Gastrocnemius medialis (tissue), 4 donors: ENCODE measurements at regions not wholly inside any gene's neighbourhood (a gene's known extent, or its start where the extent isn't known, plus 50 kb on each side); places are given as distances from the start of the nearest gene placed in this dataset.

Experiments
- ATAC-seq, 2 donors: fragments of 150-250 bp; one replicate each; pipeline ENCODE4 v1.9.1; 2016
- DNase-seq, 2 donors: peaks; one replicate each; pipeline ENCODE4 v3.0.0-alpha.2; 2019
- H3K27ac ChIP-seq, 4 donors: fragments of 200-600 bp; sonication (generic); 1 replicate in 1 of 4; 2 replicates in 3 of 4; pipeline ENCODE4 v1.5.1; 2016 to 2018; ENCODE audit warnings: mild to moderate bottlenecking in 2 of 4, moderate library complexity in 1 of 4
- H3K27me3 ChIP-seq, 3 donors: fragments of 200-600 bp; sonication (generic) in 2 of 3; 1 replicate in 1 of 3; 2 replicates in 2 of 3; pipeline versions ENCODE4 v1.5.1 to v1.6.0; 2016 to 2019; ENCODE audit warnings: mild to moderate bottlenecking in 1 of 3, moderate library complexity in 1 of 3
- H3K36me3 ChIP-seq, 2 donors: fragments of 200-600 bp; sonication (generic) in 1 of 2; one replicate each; pipeline ENCODE4 v1.5.1; 2017 to 2018
- H3K4me1 ChIP-seq, 2 donors: fragments of 200-600 bp; sonication (generic) in 1 of 2; one replicate each; pipeline ENCODE4 v1.5.1; 2016 to 2017; ENCODE audit warnings: mild to moderate bottlenecking in 2 of 2
- H3K4me3 ChIP-seq, 4 donors: fragments of 200-600 bp; sonication (generic) in 3 of 4; 1 replicate in 1 of 4; 2 replicates in 3 of 4; pipeline ENCODE4 v1.5.1; 2016 to 2019; ENCODE audit warnings: mild to moderate bottlenecking in 2 of 4
- H3K9me3 ChIP-seq, 3 donors: fragments of 200-600 bp; sonication (generic) in 2 of 3; 1 replicate in 1 of 3; 2 replicates in 2 of 3; pipeline ENCODE4 v1.5.1; 2016 to 2019
- CTCF ChIP-seq, 5 experiments: fragments of 450-650 bp in 3 of 5; fragments of 200-600 bp in 2 of 5; sonication (generic) in 2 of 5; IDR thresholded peaks in 4 of 5; conservative IDR thresholded peaks in 1 of 5; 1 replicate in 4 of 5; 2 replicates in 1 of 5; pipeline ENCODE4 v1.5.1; 2016 to 2019; ENCODE audit warnings: antibody characterized with exemption in 5 of 5, mild to moderate bottlenecking in 3 of 5, moderate library complexity in 3 of 5
- POLR2A ChIP-seq, 2 donors: fragments of 450-650 bp; IDR thresholded peaks; one replicate each; pipeline ENCODE4 v1.6.1; 2017; ENCODE audit warnings: antibody characterized with exemption in 2 of 2, mild to moderate bottlenecking in 2 of 2, moderate library complexity in 2 of 2
- in situ Hi-C, 4 donors: fragments of 200-750 bp; cut with MboI; loops; one replicate each; pipeline versions ENCODE4 v1.15.0 to v1.8.0; 2017; ENCODE audit warnings: low sequenced_read_pairs in 4 of 4
- intact Hi-C: fragments of 100-400 bp; cut with DNase I; formaldehyde crosslinking; loops from one replicate; pipeline ENCODE4 v1.15.1; 2023; ENCODE audit warnings: low total_unique reads

- Histone ChIP-seq H3K4me1 (no peaks in the 10 kb centered on the region), H3K27ac (no peak overlapping the region), H3K4me3 (no peak overlapping the region), H3K9me3 (no peaks in the 10 kb centered on the region), H3K27me3 (no peaks in the 10 kb centered on the region), H3K36me3 (no peaks in the 10 kb centered on the region)
- in situ Hi-C loops (no loop called here), intact Hi-C loops (no loop called here)
- no peak for TF ChIP-seq POLR2A (IDR thresholded peaks at IDR 0.05)
- no peak for TF ChIP-seq CTCF (IDR thresholded peaks at IDR 0.05 in 4 of 5, conservative IDR thresholded peaks at IDR 0.05 in 1 of 5)
- ATAC-seq (no peak), DNase-seq (no peak)
Measured at GRCh38 chr2:217451666-217452065, 551.1 kb downstream of the TNS1 start.

- in situ Hi-C loops (no loop called here), intact Hi-C loops (no loop called here)
- DNase-seq, result no peak
- Histone ChIP-seq H3K4me1 (no peaks in the 10 kb centered on the region), H3K36me3 (no peaks in the 10 kb centered on the region), H3K27me3 (no peaks in the 10 kb centered on the region), H3K27ac (no peak overlapping the region), H3K9me3 (no peaks in the 10 kb centered on the region), H3K4me3 (no peak overlapping the region)
- no peak for ATAC-seq
- TF ChIP-seq CTCF (IDR thresholded peaks at IDR 0.05 in 4 of 5, conservative IDR thresholded peaks at IDR 0.05 in 1 of 5), result no peak
- no peak for TF ChIP-seq POLR2A (IDR thresholded peaks at IDR 0.05)
Measured at GRCh38 chr2:217449444-217449843, 553.4 kb downstream of the TNS1 start.

- Histone ChIP-seq H3K27ac (no peak overlapping the region), H3K4me3 (no peak overlapping the region), H3K27me3 (no peaks in the 10 kb centered on the region), H3K9me3 (no peaks in the 10 kb centered on the region), H3K4me1 (no peaks in the 10 kb centered on the region), H3K36me3 (no peaks in the 10 kb centered on the region)
- ATAC-seq, result no peak
- DNase-seq, result no peak
- TF ChIP-seq POLR2A (IDR thresholded peaks at IDR 0.05), result no peak
- TF ChIP-seq CTCF (IDR thresholded peaks at IDR 0.05 in 4 of 5, conservative IDR thresholded peaks at IDR 0.05 in 1 of 5), result no peak
- intact Hi-C loops, result no loop called here
- in situ Hi-C loops, result no loop called here
Measured at GRCh38 chr2:217448860-217449259, 553.9 kb downstream of the TNS1 start.

- Histone ChIP-seq H3K4me3 (no peak overlapping the region), H3K36me3 (no peaks in the 10 kb centered on the region), H3K9me3 (no peaks in the 10 kb centered on the region), H3K4me1 (no peaks in the 10 kb centered on the region), H3K27me3 (no peaks in the 10 kb centered on the region), H3K27ac (no peak overlapping the region)
- no peak for TF ChIP-seq POLR2A (IDR thresholded peaks at IDR 0.05)
- no peak for TF ChIP-seq CTCF (IDR thresholded peaks at IDR 0.05 in 4 of 5, conservative IDR thresholded peaks at IDR 0.05 in 1 of 5)
- ATAC-seq (no peak), DNase-seq (no peak)
- intact Hi-C loops, result no loop called here
- in situ Hi-C loops, result no loop called here
Measured at GRCh38 chr2:217445723-217446122, 557.1 kb downstream of the TNS1 start.

- DNase-seq, result no peak
- Histone ChIP-seq H3K27ac (no peak overlapping the region), H3K36me3 (no peaks in the 10 kb centered on the region), H3K27me3 (no peaks in the 10 kb centered on the region), H3K9me3 (no peaks in the 10 kb centered on the region), H3K4me3 (no peak overlapping the region), H3K4me1 (peaks cover 0 to 4% of the 10 kb centered on the region in 2 donors)
- intact Hi-C loops (no loop called here), in situ Hi-C loops (no loop called here)
- ATAC-seq, result no peak
- TF ChIP-seq CTCF (IDR thresholded peaks at IDR 0.05 in 4 of 5, conservative IDR thresholded peaks at IDR 0.05 in 1 of 5), result no peak
- no peak for TF ChIP-seq POLR2A (IDR thresholded peaks at IDR 0.05)
Measured at GRCh38 chr2:217444932-217445331, 557.9 kb downstream of the TNS1 start.
